ENCODE measurements at regions not wholly inside any gene's neighbourhood (a gene's known extent, or its start where the extent isn't known, plus 50 kb on each side); places are given as distances from the start of the nearest gene placed in this dataset.
"Not testable (repeated sequence)": the region's sequence is repeated elsewhere in the genome, so short reads cannot be mapped to it uniquely, and the experiment has no call there.

DNA sequence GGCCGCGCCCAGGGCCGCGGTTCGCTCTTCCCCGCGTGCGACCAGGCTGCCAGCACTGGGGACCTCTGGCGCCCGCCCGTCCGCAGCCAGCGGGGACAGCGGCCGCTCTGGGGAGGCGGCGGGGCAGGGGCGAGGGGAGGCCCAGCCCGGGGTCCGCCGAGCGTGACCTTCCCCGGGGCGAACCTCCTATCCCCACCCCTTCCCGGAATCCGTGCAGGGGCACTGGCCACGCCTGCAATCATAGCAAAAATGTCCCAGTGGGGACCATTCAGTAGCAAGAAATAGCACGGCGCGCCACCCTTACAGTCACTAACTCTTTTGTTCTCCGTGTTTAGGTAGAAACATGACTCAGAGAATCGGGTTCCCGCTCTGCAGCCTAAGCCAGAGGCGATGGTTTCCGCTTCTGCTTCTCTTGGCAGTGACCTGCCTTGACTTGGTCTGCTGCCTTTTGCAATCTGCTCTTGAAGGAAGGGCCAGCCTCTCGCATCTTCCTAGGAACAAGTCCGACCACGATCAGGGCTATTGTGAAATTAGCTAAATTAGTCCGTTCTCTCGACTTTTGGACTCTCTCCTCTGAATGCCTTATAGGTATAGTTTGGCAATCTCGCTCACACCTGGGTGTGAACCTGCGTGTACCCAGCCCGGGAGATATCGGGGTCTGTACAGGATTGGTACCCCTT, 79.3 kb upstream of the ACBD5 start:
- no peaks in the 10 kb centered on the region for H3K4me1 ChIP-seq (ENCODE audit: insufficient read depth, low read length)
- H3K27ac ChIP-seq (ENCODE audit: insufficient read length, low read depth, low read length) = no peak overlapping the region
- H3K56ac ChIP-seq (ENCODE audit: insufficient read length, low read depth, low read length) = no peak overlapping the region
- no peaks in the 10 kb centered on the region for H3K79me2 ChIP-seq (ENCODE audit: insufficient read depth, low read length)
- H4K8ac ChIP-seq (replicated peaks; ENCODE audit: insufficient read length, low read depth, low read length) = no peak overlapping the region
- H2BK20ac ChIP-seq (ENCODE audit: low read depth, low read length, poor library complexity, severe bottlenecking) = no peak overlapping the region
- H4K20me1 ChIP-seq (ENCODE audit: control insufficient read depth, insufficient read depth, insufficient read length) = no peaks in the 10 kb centered on the region
- WGBS (ENCODE audit: extremely low coverage, insufficient read length, low lambda C conversion rate) = no CpG with 5 or more reads among the region's 44 CpGs
- Mint-ChIP-seq H3K4me1 (no peaks in the 10 kb centered on the region), H3K9me3 (no peaks in the 10 kb centered on the region), H3K27me3 (ENCODE audit: low read depth) (no peaks in the 10 kb centered on the region), H3K4me3 (no peak overlapping the region), H3K36me3 (ENCODE audit: insufficient read depth in 1 of 3, low read depth in 3 of 3) (no peaks in the 10 kb centered on the region), H3K27ac (no peak overlapping the region)
- no peak overlapping the region for H2BK15ac ChIP-seq (ENCODE audit: low read depth, low read length)
- H2AFZ ChIP-seq (ENCODE audit: low read length) = no peak overlapping the region
- no peak overlapping the region for H3T11ph ChIP-seq (ENCODE audit: low read length)
- H3K4ac ChIP-seq (ENCODE audit: low read depth, low read length) = no peak overlapping the region
- no peak overlapping the region for H3K9ac ChIP-seq (ENCODE audit: extremely low read depth, insufficient read length, low read length)
- H3K18ac ChIP-seq (ENCODE audit: insufficient read length, low read depth, low read length) = no peak overlapping the region
- peak; percentile 63 for DNase-seq
- no peaks in the 10 kb centered on the region for H3K9me3 ChIP-seq (ENCODE audit: control insufficient read depth, low read depth, low read length)
- no peak overlapping the region for H3K23ac ChIP-seq (ENCODE audit: insufficient read length, low read depth, low read length)
- H4K5ac ChIP-seq (ENCODE audit: insufficient read length, low read depth, low read length) = no peak overlapping the region
- H3K23me2 ChIP-seq (ENCODE audit: insufficient read length, low read depth, low read length, poor library complexity, severe bottlenecking) = no peaks in the 10 kb centered on the region
- H2BK120ac ChIP-seq (ENCODE audit: low read depth, low read length, poor library complexity, severe bottlenecking) = no peak overlapping the region
- H3K27me3 ChIP-seq (ENCODE audit: insufficient read depth, low read length) = no peaks in the 10 kb centered on the region
- H2BK5ac ChIP-seq (ENCODE audit: insufficient read length, low read length) = no peak overlapping the region
- no peak overlapping the region for H3K4me2 ChIP-seq (ENCODE audit: insufficient read depth, insufficient read length, low read length)
- no peak overlapping the region for H2AK5ac ChIP-seq (ENCODE audit: insufficient read length, low read length)
- TF ChIP-seq, protein P1, sequence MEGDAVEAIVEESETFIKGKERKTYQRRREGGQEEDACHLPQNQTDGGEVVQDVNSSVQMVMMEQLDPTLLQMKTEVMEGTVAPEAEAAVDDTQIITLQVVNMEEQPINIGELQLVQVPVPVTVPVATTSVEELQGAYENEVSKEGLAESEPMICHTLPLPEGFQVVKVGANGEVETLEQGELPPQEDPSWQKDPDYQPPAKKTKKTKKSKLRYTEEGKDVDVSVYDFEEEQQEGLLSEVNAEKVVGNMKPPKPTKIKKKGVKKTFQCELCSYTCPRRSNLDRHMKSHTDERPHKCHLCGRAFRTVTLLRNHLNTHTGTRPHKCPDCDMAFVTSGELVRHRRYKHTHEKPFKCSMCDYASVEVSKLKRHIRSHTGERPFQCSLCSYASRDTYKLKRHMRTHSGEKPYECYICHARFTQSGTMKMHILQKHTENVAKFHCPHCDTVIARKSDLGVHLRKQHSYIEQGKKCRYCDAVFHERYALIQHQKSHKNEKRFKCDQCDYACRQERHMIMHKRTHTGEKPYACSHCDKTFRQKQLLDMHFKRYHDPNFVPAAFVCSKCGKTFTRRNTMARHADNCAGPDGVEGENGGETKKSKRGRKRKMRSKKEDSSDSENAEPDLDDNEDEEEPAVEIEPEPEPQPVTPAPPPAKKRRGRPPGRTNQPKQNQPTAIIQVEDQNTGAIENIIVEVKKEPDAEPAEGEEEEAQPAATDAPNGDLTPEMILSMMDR (conservative IDR thresholded peaks at IDR 0.05) = no peak
- no peaks in the 10 kb centered on the region for H3K79me1 ChIP-seq (ENCODE audit: insufficient read depth, low read depth, low read length, poor library complexity, severe bottlenecking)
- no peak overlapping the region for H2BK12ac ChIP-seq (ENCODE audit: insufficient read length, low read depth, low read length)
- peak overlapping the region; percentile 4; the same call in 1 of the 2 replicates for H3K14ac ChIP-seq (ENCODE audit: insufficient read depth, low read length)
- H4K91ac ChIP-seq (ENCODE audit: insufficient read length, low read depth, low read length) = no peak overlapping the region

DNA sequence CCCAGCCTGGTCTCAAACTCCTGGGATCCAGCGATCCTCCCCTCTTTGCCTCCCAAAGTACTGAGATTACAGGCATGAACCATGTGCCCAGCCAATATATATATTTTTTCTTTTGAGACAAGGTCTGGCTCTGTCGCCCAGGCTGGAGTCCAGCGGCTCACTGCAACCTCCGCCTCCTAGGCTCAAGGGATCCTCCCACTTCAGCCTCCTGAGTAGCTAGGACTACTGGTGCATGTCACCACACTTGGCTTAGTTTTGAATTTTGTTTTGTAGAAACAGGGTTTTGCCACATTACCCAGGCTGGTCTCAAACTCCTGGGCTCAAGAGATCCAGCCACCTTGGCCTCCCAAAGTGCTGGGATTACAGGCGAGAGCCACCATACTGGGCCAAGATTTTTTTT, 78.5 kb upstream of the ACBD5 start:
- not testable (repeated sequence) for H2AFZ ChIP-seq (ENCODE audit: low read length); H2BK20ac ChIP-seq (ENCODE audit: low read depth, low read length, poor library complexity, severe bottlenecking); H2BK5ac ChIP-seq (ENCODE audit: insufficient read length, low read length); H3K4ac ChIP-seq (ENCODE audit: low read depth, low read length); H3K4me1 ChIP-seq (ENCODE audit: insufficient read depth, low read length); DNase-seq; H4K20me1 ChIP-seq (ENCODE audit: control insufficient read depth, insufficient read depth, insufficient read length); H3K4me2 ChIP-seq (ENCODE audit: insufficient read depth, insufficient read length, low read length); H3K27ac ChIP-seq (ENCODE audit: insufficient read length, low read depth, low read length); H2AK5ac ChIP-seq (ENCODE audit: insufficient read length, low read length); H3K79me2 ChIP-seq (ENCODE audit: insufficient read depth, low read length); H3K27ac Mint-ChIP-seq; H3K27me3 ChIP-seq (ENCODE audit: insufficient read depth, low read length); H4K5ac ChIP-seq (ENCODE audit: insufficient read length, low read depth, low read length); H3K79me1 ChIP-seq (ENCODE audit: insufficient read depth, low read depth, low read length, poor library complexity, severe bottlenecking); H3K23ac ChIP-seq (ENCODE audit: insufficient read length, low read depth, low read length); H3K4me1 Mint-ChIP-seq; H3K23me2 ChIP-seq (ENCODE audit: insufficient read length, low read depth, low read length, poor library complexity, severe bottlenecking); H3K9ac ChIP-seq (ENCODE audit: extremely low read depth, insufficient read length, low read length); H3K9me3 Mint-ChIP-seq; H3K4me3 Mint-ChIP-seq; H3K27me3 Mint-ChIP-seq (ENCODE audit: low read depth); H3K14ac ChIP-seq (ENCODE audit: insufficient read depth, low read length); H3K18ac ChIP-seq (ENCODE audit: insufficient read length, low read depth, low read length); H2BK15ac ChIP-seq (ENCODE audit: low read depth, low read length); H3K36me3 Mint-ChIP-seq (ENCODE audit: insufficient read depth in 1 of 3, low read depth in 3 of 3); H3K56ac ChIP-seq (ENCODE audit: insufficient read length, low read depth, low read length); H4K8ac ChIP-seq (replicated peaks; ENCODE audit: insufficient read length, low read depth, low read length); H2BK120ac ChIP-seq (ENCODE audit: low read depth, low read length, poor library complexity, severe bottlenecking); H2BK12ac ChIP-seq (ENCODE audit: insufficient read length, low read depth, low read length); H3K9me3 ChIP-seq (ENCODE audit: control insufficient read depth, low read depth, low read length); H4K91ac ChIP-seq (ENCODE audit: insufficient read length, low read depth, low read length); H3T11ph ChIP-seq (ENCODE audit: low read length)
- no CpG with 5 or more reads among the region's 5 CpGs for WGBS (ENCODE audit: extremely low coverage, insufficient read length, low lambda C conversion rate)
